ENCODE measurements at regions not wholly inside any gene's neighbourhood (a gene's known extent, or its start where the extent isn't known, plus 50 kb on each side); places are given as distances from the start of the nearest gene placed in this dataset.
A peak's percentile ranks its signal among the peaks of the same experiment; 100 is the strongest.

DNA sequence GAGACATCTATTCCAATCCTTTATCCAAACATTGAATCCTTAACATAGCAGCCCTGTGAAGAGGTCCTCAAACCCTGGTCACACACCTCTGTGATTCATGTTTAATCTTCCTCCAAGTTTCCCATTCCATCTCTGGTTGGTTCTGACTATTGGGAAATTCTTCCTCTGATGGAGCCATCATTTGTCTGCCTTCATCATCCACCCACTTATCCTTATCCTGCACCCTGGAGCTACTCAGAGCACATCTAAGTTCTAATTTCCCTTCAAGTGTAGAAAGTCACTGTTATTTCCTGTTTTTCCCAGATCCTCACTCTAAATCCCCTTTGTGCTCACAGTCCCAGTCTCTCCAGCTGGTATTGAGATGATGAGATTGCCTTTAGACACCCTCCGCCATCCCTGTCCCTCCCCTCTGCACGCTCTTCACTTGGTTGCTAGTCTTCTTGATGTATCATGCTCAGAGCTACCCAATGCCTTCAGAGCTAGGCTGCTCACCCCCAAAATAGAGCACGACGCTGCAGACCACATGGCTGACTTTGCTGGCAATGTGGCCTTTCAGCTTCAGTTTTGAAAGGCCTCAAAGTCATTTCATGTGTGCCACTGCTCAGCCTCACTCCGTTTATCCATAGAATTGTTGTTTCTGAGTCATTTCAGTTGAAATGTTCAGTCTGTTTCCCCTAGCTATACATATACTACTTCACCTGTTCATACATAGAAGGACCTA, 154.3 kb downstream of the PALM2AKAP2 start:
- Histone ChIP-seq H2BK120ac (ENCODE audit: low read depth, low read length) (no peak overlapping the region), H3K23ac (ENCODE audit: low read length in 2 of 2) (no peak overlapping the region), H3K9me3 (ENCODE audit: control insufficient read depth, low read length) (no peaks in the 10 kb centered on the region), H2AFZ (ENCODE audit: low read depth, low read length) (no peak overlapping the region), H2AK5ac (ENCODE audit: low read length, severe bottlenecking) (peak overlapping the region; percentile 36), H3K4me1 (ENCODE audit: control insufficient read depth, insufficient read depth, low read depth, low read length) (peaks cover 4% of the 10 kb centered on the region), H3K27me3 (ENCODE audit: control insufficient read depth in 1 of 2, insufficient read depth in 1 of 2, low read length in 2 of 2) (no peaks in the 10 kb centered on the region), H2BK12ac (ENCODE audit: low read length in 2 of 2) (peak overlapping the region; percentile 59 to 95), H2BK5ac (ENCODE audit: low read depth, low read length, poor library complexity, severe bottlenecking) (no peak overlapping the region), H4K8ac (ENCODE audit: low read length) (peak overlapping the region; percentile 94), H4K91ac (ENCODE audit: low read length) (peak overlapping the region; percentile 43), H3K14ac (ENCODE audit: low read length in 2 of 2) (peak overlapping the region in 1 of 2 experiments; percentile 83), H3K36me3 (ENCODE audit: control insufficient read depth in 1 of 2, insufficient read depth in 2 of 2, low read depth in 1 of 2, low read length in 2 of 2) (peaks cover 6 to 40% of the 10 kb centered on the region in 2 experiments), H3K18ac (ENCODE audit: low read depth in 1 of 2, low read length in 2 of 2) (peak overlapping the region; percentile 85 to 88), H3K27ac (ENCODE audit: low read length, poor library complexity, severe bottlenecking) (peak overlapping the region; percentile 15), H3K4me2 (ENCODE audit: low read length, poor library complexity, severe bottlenecking) (no peak overlapping the region), H3K4me3 (ENCODE audit: insufficient read depth in 1 of 2, low read depth in 1 of 2, low read length in 2 of 2) (no peak overlapping the region), H3K79me1 (replicated peaks; ENCODE audit: low read length, poor library complexity, severe bottlenecking) (no peaks in the 10 kb centered on the region), H3K4ac (ENCODE audit: low read depth in 1 of 2, low read length in 2 of 2) (peak overlapping the region; percentile 6 to 68), H3K9ac (ENCODE audit: low read length) (no peak overlapping the region), H2BK15ac (ENCODE audit: low read depth, poor library complexity, severe bottlenecking) (no peak overlapping the region)
- WGBS, result 63% methylated on average over 5 of the region's 5 CpGs
- DNase-seq, result no peak

DNA sequence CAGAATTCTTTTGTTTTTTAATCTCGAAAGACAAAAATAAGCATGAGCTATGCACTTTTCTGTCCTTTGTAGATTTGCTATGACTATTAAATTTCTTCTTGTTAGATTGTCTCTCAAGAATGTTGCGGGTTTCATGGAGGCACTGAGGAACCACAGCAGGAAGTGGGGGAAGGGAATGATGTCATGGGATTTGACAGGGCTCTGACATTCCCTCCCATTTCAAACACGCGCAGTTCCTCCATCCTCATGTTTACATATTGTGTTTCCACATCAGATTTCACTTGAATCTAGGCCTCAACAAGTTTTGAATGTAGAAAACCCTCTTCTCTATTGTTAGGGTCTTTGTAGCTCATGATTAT, 154.8 kb downstream of the PALM2AKAP2 start:
- Histone ChIP-seq H3K4ac (ENCODE audit: low read depth in 1 of 2, low read length in 2 of 2) (no peak overlapping the region), H3K18ac (ENCODE audit: low read depth in 1 of 2, low read length in 2 of 2) (no peak overlapping the region), H3K9me3 (ENCODE audit: control insufficient read depth, low read length) (no peaks in the 10 kb centered on the region), H3K36me3 (ENCODE audit: control insufficient read depth in 1 of 2, insufficient read depth in 2 of 2, low read depth in 1 of 2, low read length in 2 of 2) (peaks cover 6 to 39% of the 10 kb centered on the region in 2 experiments), H3K27me3 (ENCODE audit: control insufficient read depth in 1 of 2, insufficient read depth in 1 of 2, low read length in 2 of 2) (no peaks in the 10 kb centered on the region), H2BK120ac (ENCODE audit: low read depth, low read length) (no peak overlapping the region), H4K91ac (ENCODE audit: low read length) (no peak overlapping the region), H4K8ac (ENCODE audit: low read length) (no peak overlapping the region), H3K9ac (ENCODE audit: low read length) (no peak overlapping the region), H2BK15ac (ENCODE audit: low read depth, poor library complexity, severe bottlenecking) (no peak overlapping the region), H3K27ac (ENCODE audit: low read length, poor library complexity, severe bottlenecking) (no peak overlapping the region), H3K4me1 (ENCODE audit: control insufficient read depth, insufficient read depth, low read depth, low read length) (peaks cover 4% of the 10 kb centered on the region), H2BK12ac (ENCODE audit: low read length in 2 of 2) (no peak overlapping the region), H3K23ac (ENCODE audit: low read length in 2 of 2) (no peak overlapping the region), H2BK5ac (ENCODE audit: low read depth, low read length, poor library complexity, severe bottlenecking) (no peak overlapping the region), H3K14ac (ENCODE audit: low read length in 2 of 2) (no peak overlapping the region), H3K79me1 (replicated peaks; ENCODE audit: low read length, poor library complexity, severe bottlenecking) (no peaks in the 10 kb centered on the region), H3K4me2 (ENCODE audit: low read length, poor library complexity, severe bottlenecking) (no peak overlapping the region), H2AK5ac (ENCODE audit: low read length, severe bottlenecking) (no peak overlapping the region), H2AFZ (ENCODE audit: low read depth, low read length) (no peak overlapping the region), H3K4me3 (ENCODE audit: insufficient read depth in 1 of 2, low read depth in 1 of 2, low read length in 2 of 2) (no peak overlapping the region)
- peak; percentile 88 for DNase-seq
- 36% methylated on average over 1 of the region's 4 CpGs for WGBS

DNA sequence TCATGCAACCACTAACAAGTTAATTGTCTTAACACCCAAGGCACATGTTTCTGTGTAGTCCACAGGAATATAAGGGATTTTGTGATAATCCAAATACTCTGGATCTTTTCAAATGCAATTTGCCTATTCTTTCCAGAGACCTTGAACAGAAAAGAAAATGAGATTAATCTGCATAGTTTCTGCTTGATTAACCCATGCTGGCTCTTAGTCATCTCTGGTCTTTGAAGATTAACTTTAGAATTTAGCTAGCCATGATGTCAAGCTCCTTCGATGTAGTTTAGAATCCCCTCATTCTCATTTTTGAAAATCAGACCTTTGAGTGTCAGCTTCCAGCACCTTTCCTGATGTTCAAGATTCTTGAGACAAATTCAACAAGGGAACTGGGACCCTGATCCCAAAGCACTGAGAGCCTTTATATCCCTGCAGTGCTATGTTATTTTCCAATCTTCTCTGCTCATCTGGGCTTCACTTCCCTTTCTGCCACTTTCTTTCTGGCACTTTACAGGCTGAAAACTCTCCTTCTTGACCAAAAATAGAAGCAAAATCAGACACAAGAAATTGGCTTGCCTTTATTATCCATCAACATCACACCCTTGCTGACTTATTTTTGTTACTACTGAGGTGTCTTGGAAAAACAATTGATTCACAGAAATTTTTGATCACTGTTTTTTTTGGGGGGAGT, 155.5 kb downstream of the PALM2AKAP2 start:
- no peak overlapping the region for H3K9ac ChIP-seq (ENCODE audit: low read length)
- no peak for DNase-seq
- H3K18ac ChIP-seq (ENCODE audit: low read depth in 1 of 2, low read length in 2 of 2), result no peak overlapping the region
- H3K27me3 ChIP-seq (ENCODE audit: control insufficient read depth in 1 of 2, insufficient read depth in 1 of 2, low read length in 2 of 2), result no peaks in the 10 kb centered on the region
- no peak overlapping the region for H2BK120ac ChIP-seq (ENCODE audit: low read depth, low read length)
- H3K27ac ChIP-seq (ENCODE audit: low read length, poor library complexity, severe bottlenecking), result peak overlapping the region; percentile 68
- H2BK15ac ChIP-seq (ENCODE audit: low read depth, poor library complexity, severe bottlenecking), result no peak overlapping the region
- peaks cover 6 to 39% of the 10 kb centered on the region in 2 experiments for H3K36me3 ChIP-seq (ENCODE audit: control insufficient read depth in 1 of 2, insufficient read depth in 2 of 2, low read depth in 1 of 2, low read length in 2 of 2)
- H3K14ac ChIP-seq (ENCODE audit: low read length in 2 of 2), result no peak overlapping the region
- H3K4ac ChIP-seq (ENCODE audit: low read depth in 1 of 2, low read length in 2 of 2), result no peak overlapping the region
- peaks cover 4% of the 10 kb centered on the region for H3K4me1 ChIP-seq (ENCODE audit: control insufficient read depth, insufficient read depth, low read depth, low read length)
- H3K9me3 ChIP-seq (ENCODE audit: control insufficient read depth, low read length), result no peaks in the 10 kb centered on the region
- WGBS, result 83% methylated on average over 1 of the region's 1 CpG
- no peak overlapping the region for H4K8ac ChIP-seq (ENCODE audit: low read length)
- no peak overlapping the region for H2AK5ac ChIP-seq (ENCODE audit: low read length, severe bottlenecking)
- no peak overlapping the region for H3K4me3 ChIP-seq (ENCODE audit: insufficient read depth in 1 of 2, low read depth in 1 of 2, low read length in 2 of 2)
- no peak overlapping the region for H2BK12ac ChIP-seq (ENCODE audit: low read length in 2 of 2)
- no peak overlapping the region for H3K4me2 ChIP-seq (ENCODE audit: low read length, poor library complexity, severe bottlenecking)
- H3K23ac ChIP-seq (ENCODE audit: low read length in 2 of 2), result no peak overlapping the region
- no peak overlapping the region for H4K91ac ChIP-seq (ENCODE audit: low read length)
- no peaks in the 10 kb centered on the region for H3K79me1 ChIP-seq (replicated peaks; ENCODE audit: low read length, poor library complexity, severe bottlenecking)
- H2BK5ac ChIP-seq (ENCODE audit: low read depth, low read length, poor library complexity, severe bottlenecking), result no peak overlapping the region
- no peak overlapping the region for H2AFZ ChIP-seq (ENCODE audit: low read depth, low read length)

DNA sequence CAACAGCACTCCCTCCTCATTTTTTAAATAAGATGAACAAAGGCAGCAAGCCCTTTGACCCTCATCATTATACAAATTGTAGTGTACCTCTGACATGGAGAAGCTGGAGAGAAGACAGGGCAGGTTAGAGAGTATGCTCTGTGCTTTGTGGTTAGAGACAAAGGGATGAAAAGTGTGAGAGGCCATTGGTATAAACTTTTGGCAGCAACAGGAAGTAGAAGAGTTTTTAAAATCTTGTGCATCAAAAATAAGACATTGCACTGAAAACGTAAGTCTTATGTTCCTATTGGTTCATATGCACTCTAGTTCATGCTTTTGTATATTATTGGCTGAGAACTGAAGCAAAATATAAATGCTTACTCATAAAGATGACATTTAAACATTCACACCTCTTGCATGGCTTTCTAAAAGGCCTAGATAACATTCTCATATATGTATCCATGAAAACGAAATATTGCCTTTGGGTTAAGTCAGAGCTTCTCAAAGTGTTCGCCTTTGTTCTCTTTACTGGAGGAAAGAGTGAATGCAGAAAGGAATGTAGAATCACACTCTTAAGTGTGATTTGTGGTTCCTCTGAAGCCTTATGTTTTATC, 158.0 kb downstream of the PALM2AKAP2 start:
- Histone ChIP-seq H3K18ac (ENCODE audit: low read depth in 1 of 2, low read length in 2 of 2) (no peak overlapping the region), H3K14ac (ENCODE audit: low read length in 2 of 2) (no peak overlapping the region), H4K8ac (ENCODE audit: low read length) (no peak overlapping the region), H3K27ac (ENCODE audit: low read length, poor library complexity, severe bottlenecking) (no peak overlapping the region), H3K79me1 (replicated peaks; ENCODE audit: low read length, poor library complexity, severe bottlenecking) (no peaks in the 10 kb centered on the region), H2AFZ (ENCODE audit: low read depth, low read length) (no peak overlapping the region), H3K4me2 (ENCODE audit: low read length, poor library complexity, severe bottlenecking) (no peak overlapping the region), H2BK15ac (ENCODE audit: low read depth, poor library complexity, severe bottlenecking) (no peak overlapping the region), H2BK120ac (ENCODE audit: low read depth, low read length) (no peak overlapping the region), H3K36me3 (ENCODE audit: control insufficient read depth in 1 of 2, insufficient read depth in 2 of 2, low read depth in 1 of 2, low read length in 2 of 2) (peaks cover 3 to 31% of the 10 kb centered on the region in 2 experiments), H3K9ac (ENCODE audit: low read length) (no peak overlapping the region), H3K4me1 (ENCODE audit: control insufficient read depth, insufficient read depth, low read depth, low read length) (peaks cover 3% of the 10 kb centered on the region), H3K27me3 (ENCODE audit: control insufficient read depth in 1 of 2, insufficient read depth in 1 of 2, low read length in 2 of 2) (no peaks in the 10 kb centered on the region), H3K4ac (ENCODE audit: low read depth in 1 of 2, low read length in 2 of 2) (no peak overlapping the region), H3K4me3 (ENCODE audit: insufficient read depth in 1 of 2, low read depth in 1 of 2, low read length in 2 of 2) (no peak overlapping the region), H2BK5ac (ENCODE audit: low read depth, low read length, poor library complexity, severe bottlenecking) (no peak overlapping the region), H3K9me3 (ENCODE audit: control insufficient read depth, low read length) (no peaks in the 10 kb centered on the region), H2AK5ac (ENCODE audit: low read length, severe bottlenecking) (no peak overlapping the region), H3K23ac (ENCODE audit: low read length in 2 of 2) (no peak overlapping the region), H2BK12ac (ENCODE audit: low read length in 2 of 2) (no peak overlapping the region), H4K91ac (ENCODE audit: low read length) (no peak overlapping the region)
- WGBS, result 100% methylated on average over 2 of the region's 3 CpGs
- no peak for DNase-seq
